ENCODE measurements at regions not wholly inside any gene's neighbourhood (a gene's known extent, or its start where the extent isn't known, plus 50 kb on each side); places are given as distances from the start of the nearest gene placed in this dataset.

DNA sequence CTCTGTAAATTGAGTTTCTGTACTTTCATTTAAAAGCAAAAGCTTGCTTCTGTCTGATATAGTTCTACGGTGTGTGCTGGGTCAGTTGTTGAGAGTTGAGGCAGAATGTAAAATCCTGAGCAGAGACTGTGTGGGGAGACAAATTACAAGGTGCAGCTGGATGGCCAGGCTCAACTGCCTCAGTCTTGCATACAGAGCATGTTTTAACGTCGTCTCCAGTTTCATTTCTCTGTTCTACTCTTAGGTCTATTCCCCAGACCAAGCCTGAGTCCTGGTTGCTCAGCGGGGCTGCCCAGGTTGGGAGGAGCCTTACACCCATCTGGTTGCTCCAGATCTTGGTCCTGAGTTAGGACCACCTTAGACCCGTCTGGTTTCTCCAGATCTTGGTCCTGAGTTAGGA, 54.4 kb upstream of the MEDAG start:
- CTCF ChIA-PET: interaction anchor here (0.9 kb wide), 1 partner anchor 14 kb away, joined by 3 read pairs; no protein-coding TSS in a partner anchor
- H3K4me3 ChIP-seq (ENCODE audit: low read depth, low read length): no peak overlapping the region
- H3K4me1 ChIP-seq (ENCODE audit: control insufficient read depth, insufficient read depth, low read length): peaks cover 2% of the 10 kb centered on the region; the same call in 1 of the 2 replicates
- POLR2A ChIA-PET: no interaction called here
- TF ChIP-seq ZSCAN23 (tag by site-specific recombination; IDR thresholded peaks at IDR 0.05) (no peak), ZNF660 (tag by site-specific recombination; IDR thresholded peaks at IDR 0.05) (no peak), SP3 (tag by site-specific recombination; IDR thresholded peaks at IDR 0.05) (no peak), ZFHX2 (tag by site-specific recombination; conservative IDR thresholded peaks at IDR 0.05) (no peak), ZNF510 (tag by site-specific recombination; IDR thresholded peaks at IDR 0.05; ENCODE audit: insufficient replicate concordance) (no peak), ZNF571 (tag by site-specific recombination; IDR thresholded peaks at IDR 0.05) (no peak), ZNF157 (tag by site-specific recombination; IDR thresholded peaks at IDR 0.05) (no peak)
- H3K9me3 ChIP-seq (ENCODE audit: control insufficient read depth, insufficient read depth, low read depth, low read length): no peaks in the 10 kb centered on the region
- H3K27ac ChIP-seq (ENCODE audit: extremely low read depth, low read depth, low read length): no peak overlapping the region
- H3K36me3 ChIP-seq (ENCODE audit: control insufficient read depth in 2 of 2, insufficient read depth in 1 of 2, low read length in 2 of 2): no peaks in the 10 kb centered on the region

DNA sequence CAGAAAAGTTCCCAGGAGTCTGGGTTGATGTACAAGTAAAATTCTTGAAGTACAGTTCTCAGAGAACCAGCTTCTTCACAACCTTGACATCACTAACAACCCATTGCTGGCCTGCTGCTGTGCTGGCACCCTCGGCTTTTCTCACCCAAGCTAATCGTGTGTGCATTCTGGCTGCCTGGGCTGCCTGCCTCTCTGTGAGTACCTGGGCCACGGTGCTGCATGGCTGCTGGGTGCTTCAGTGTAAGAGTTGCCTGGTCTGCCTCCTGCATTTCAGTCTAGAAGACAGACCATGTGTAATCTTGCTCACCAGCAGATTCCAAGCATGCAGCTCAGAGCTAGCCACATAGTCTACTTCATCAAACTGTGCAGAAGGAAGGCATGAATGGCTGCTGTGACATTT, 50.5 kb upstream of the MEDAG start:
- Histone ChIP-seq H3K9me3 (ENCODE audit: control insufficient read depth, insufficient read depth, low read depth, low read length) (no peaks in the 10 kb centered on the region), H3K4me3 (ENCODE audit: low read depth, low read length) (no peak overlapping the region), H3K36me3 (ENCODE audit: control insufficient read depth in 2 of 2, insufficient read depth in 1 of 2, low read length in 2 of 2) (no peaks in the 10 kb centered on the region), H3K27ac (ENCODE audit: extremely low read depth, low read depth, low read length) (no peak overlapping the region), H3K4me1 (ENCODE audit: control insufficient read depth, insufficient read depth, low read length) (no peaks in the 10 kb centered on the region)
- ChIA-PET CTCF (no interaction called here), POLR2A (no interaction called here)
- TF ChIP-seq, protein P1, sequence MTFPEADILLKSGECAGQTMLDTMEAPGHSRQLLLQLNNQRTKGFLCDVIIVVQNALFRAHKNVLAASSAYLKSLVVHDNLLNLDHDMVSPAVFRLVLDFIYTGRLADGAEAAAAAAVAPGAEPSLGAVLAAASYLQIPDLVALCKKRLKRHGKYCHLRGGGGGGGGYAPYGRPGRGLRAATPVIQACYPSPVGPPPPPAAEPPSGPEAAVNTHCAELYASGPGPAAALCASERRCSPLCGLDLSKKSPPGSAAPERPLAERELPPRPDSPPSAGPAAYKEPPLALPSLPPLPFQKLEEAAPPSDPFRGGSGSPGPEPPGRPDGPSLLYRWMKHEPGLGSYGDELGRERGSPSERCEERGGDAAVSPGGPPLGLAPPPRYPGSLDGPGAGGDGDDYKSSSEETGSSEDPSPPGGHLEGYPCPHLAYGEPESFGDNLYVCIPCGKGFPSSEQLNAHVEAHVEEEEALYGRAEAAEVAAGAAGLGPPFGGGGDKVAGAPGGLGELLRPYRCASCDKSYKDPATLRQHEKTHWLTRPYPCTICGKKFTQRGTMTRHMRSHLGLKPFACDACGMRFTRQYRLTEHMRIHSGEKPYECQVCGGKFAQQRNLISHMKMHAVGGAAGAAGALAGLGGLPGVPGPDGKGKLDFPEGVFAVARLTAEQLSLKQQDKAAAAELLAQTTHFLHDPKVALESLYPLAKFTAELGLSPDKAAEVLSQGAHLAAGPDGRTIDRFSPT (tag by site-specific recombination; IDR thresholded peaks at IDR 0.05): no peak
- TF ChIP-seq ZNF544 (tag by site-specific recombination; IDR thresholded peaks at IDR 0.05) (no peak), MYNN (tag by site-specific recombination; IDR thresholded peaks at IDR 0.05; ENCODE audit: borderline replicate concordance) (no peak), ZNF423 (tag by site-specific recombination; IDR thresholded peaks at IDR 0.05) (no peak), ZNF211 (tag by site-specific recombination; IDR thresholded peaks at IDR 0.05; ENCODE audit: low read depth) (no peak), ZNF433 (tag by site-specific recombination; IDR thresholded peaks at IDR 0.05; ENCODE audit: low read depth) (no peak), ZNF561 (tag by site-specific recombination; IDR thresholded peaks at IDR 0.05; ENCODE audit: borderline replicate concordance) (no peak), ZNF549 (tag by site-specific recombination; IDR thresholded peaks at IDR 0.05) (no peak), ZNF530 (tag by site-specific recombination; IDR thresholded peaks at IDR 0.05; ENCODE audit: low read depth) (no peak), ZNF350 (tag by site-specific recombination; IDR thresholded peaks at IDR 0.05) (no peak), ZNF23 (tag by site-specific recombination; IDR thresholded peaks at IDR 0.05; ENCODE audit: borderline replicate concordance) (no peak), GLIS1 (tag by site-specific recombination; IDR thresholded peaks at IDR 0.05) (no peak), ZNF266 (tag by site-specific recombination; IDR thresholded peaks at IDR 0.05; ENCODE audit: low read depth) (no peak), SALL2 (tag by site-specific recombination; IDR thresholded peaks at IDR 0.05; ENCODE audit: borderline replicate concordance) (no peak), ZNF146 (tag by site-specific recombination; IDR thresholded peaks at IDR 0.05) (no peak)
- TF ChIP-seq, protein P2, sequence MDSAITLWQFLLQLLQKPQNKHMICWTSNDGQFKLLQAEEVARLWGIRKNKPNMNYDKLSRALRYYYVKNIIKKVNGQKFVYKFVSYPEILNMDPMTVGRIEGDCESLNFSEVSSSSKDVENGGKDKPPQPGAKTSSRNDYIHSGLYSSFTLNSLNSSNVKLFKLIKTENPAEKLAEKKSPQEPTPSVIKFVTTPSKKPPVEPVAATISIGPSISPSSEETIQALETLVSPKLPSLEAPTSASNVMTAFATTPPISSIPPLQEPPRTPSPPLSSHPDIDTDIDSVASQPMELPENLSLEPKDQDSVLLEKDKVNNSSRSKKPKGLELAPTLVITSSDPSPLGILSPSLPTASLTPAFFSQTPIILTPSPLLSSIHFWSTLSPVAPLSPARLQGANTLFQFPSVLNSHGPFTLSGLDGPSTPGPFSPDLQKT (IDR thresholded peaks at IDR 0.05; ENCODE audit: borderline replicate concordance, low read depth, low read length): no peak
- TF ChIP-seq, protein P3, sequence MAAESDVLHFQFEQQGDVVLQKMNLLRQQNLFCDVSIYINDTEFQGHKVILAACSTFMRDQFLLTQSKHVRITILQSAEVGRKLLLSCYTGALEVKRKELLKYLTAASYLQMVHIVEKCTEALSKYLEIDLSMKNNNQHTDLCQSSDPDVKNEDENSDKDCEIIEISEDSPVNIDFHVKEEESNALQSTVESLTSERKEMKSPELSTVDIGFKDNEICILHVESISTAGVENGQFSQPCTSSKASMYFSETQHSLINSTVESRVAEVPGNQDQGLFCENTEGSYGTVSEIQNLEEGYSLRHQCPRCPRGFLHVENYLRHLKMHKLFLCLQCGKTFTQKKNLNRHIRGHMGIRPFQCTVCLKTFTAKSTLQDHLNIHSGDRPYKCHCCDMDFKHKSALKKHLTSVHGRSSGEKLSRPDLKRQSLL (tag by site-specific recombination; IDR thresholded peaks at IDR 0.05): no peak
- TF ChIP-seq, protein P4, sequence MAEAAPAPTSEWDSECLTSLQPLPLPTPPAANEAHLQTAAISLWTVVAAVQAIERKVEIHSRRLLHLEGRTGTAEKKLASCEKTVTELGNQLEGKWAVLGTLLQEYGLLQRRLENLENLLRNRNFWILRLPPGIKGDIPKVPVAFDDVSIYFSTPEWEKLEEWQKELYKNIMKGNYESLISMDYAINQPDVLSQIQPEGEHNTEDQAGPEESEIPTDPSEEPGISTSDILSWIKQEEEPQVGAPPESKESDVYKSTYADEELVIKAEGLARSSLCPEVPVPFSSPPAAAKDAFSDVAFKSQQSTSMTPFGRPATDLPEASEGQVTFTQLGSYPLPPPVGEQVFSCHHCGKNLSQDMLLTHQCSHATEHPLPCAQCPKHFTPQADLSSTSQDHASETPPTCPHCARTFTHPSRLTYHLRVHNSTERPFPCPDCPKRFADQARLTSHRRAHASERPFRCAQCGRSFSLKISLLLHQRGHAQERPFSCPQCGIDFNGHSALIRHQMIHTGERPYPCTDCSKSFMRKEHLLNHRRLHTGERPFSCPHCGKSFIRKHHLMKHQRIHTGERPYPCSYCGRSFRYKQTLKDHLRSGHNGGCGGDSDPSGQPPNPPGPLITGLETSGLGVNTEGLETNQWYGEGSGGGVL (tag by site-specific recombination; IDR thresholded peaks at IDR 0.05): no peak
- TF ChIP-seq, protein P5, sequence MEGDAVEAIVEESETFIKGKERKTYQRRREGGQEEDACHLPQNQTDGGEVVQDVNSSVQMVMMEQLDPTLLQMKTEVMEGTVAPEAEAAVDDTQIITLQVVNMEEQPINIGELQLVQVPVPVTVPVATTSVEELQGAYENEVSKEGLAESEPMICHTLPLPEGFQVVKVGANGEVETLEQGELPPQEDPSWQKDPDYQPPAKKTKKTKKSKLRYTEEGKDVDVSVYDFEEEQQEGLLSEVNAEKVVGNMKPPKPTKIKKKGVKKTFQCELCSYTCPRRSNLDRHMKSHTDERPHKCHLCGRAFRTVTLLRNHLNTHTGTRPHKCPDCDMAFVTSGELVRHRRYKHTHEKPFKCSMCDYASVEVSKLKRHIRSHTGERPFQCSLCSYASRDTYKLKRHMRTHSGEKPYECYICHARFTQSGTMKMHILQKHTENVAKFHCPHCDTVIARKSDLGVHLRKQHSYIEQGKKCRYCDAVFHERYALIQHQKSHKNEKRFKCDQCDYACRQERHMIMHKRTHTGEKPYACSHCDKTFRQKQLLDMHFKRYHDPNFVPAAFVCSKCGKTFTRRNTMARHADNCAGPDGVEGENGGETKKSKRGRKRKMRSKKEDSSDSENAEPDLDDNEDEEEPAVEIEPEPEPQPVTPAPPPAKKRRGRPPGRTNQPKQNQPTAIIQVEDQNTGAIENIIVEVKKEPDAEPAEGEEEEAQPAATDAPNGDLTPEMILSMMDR (tag by site-specific recombination; IDR thresholded peaks at IDR 0.05): no peak
- TF ChIP-seq, protein P6, sequence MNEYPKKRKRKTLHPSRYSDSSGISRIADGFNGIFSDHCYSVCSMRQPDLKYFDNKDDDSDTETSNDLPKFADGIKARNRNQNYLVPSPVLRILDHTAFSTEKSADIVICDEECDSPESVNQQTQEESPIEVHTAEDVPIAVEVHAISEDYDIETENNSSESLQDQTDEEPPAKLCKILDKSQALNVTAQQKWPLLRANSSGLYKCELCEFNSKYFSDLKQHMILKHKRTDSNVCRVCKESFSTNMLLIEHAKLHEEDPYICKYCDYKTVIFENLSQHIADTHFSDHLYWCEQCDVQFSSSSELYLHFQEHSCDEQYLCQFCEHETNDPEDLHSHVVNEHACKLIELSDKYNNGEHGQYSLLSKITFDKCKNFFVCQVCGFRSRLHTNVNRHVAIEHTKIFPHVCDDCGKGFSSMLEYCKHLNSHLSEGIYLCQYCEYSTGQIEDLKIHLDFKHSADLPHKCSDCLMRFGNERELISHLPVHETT (tag by site-specific recombination; IDR thresholded peaks at IDR 0.05): no peak

All from HEK293 (cell line).